ENCODE measurements at regions not wholly inside any gene's neighbourhood (a gene's known extent, or its start where the extent isn't known, plus 50 kb on each side); places are given as distances from the start of the nearest gene placed in this dataset.
"Not testable (repeated sequence)": the region's sequence is repeated elsewhere in the genome, so short reads cannot be mapped to it uniquely, and the experiment has no call there.

DNA sequence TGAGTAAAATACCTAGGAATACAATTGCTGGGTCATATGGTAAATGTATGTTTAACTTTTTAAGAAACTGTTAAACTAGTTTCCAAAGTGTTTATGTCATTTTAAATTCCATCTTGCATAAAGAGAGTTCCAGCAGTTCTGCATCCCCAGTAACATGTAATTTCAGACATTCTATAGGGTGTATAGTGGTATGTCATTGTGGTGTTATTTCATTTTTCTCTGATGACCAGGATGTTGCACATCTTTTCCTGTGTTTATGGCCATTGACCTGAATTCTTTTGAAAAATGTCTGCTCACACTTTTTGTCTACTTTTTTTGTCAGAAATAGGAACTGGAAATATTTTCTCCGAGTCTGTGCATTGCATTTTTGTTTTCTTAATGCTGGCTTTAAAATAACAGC is 128.9 kb downstream of the TMEM200A start:
- DNase-seq: no peak

DNA sequence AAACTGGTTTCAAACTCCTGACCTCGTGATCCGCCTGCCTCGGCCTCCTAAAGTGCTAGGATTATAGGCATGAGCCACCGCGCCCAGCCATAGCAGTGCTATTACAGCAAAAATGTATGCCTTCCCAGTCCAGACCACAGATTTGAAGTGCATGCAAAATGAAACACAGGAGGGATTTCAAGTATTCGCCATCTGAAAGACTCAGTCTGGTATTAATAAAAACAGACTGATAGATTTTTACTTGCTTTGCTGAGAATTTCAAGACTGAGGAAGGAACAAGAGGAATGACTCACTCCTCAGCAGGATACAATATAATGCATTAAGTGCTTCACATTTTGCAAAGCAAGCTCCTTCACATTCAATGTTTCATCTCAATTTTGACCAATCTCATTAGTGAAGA is 134.9 kb downstream of the TMEM200A start:
- DNase-seq: no peak

DNA sequence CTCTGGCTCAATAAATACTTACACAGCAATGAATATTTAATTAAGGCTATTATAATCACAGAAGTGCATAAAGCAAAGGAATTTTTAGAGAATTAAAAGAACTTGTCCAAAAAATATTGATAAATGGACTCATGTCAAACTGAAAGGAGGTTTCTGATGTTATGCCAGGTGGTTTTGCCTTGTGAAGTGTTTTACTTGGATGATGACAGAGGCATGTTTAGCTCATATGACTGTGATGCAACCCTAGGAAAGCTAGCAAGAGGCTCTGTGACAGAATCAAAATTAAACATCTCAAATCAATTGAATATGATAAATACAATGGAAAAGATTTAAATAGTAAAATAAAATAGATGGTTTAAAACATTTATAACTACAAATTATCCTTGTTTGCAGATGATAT is 137.3 kb downstream of the TMEM200A start:
- no peak for DNase-seq

DNA sequence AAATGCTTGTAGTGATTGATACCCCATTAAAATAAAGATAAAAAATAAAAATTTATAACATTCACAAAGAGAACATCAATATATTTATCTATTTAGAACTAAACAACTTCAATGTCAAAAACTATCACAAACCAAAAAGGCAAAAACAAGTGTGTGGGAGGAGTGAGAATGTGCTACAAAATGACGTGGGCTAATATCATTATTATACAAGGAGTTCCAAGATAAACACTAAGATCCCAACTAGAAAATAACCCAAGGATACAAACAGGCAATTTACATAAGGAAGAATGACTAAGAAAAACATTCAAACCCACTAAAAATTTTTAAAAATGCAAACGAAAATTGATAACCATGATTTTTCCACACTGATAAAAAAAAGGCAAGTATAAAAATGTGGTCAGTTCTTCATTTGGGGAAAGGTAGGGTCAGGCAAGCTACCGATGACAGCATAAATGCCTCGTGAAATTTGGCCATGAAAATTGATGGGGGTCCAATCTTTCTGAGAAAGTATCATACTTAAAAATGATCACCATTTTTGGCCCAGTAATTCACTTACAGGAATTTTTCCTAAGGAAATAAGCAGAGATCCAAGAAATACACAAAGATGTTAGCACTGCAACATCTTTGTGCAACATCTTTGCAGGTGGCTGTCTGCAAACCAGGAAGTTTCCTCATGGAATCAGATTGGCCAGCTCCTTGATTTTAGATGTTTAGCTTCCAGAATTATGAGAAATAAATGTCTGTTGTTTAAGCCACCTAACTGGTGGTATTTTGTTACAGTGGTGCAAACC is 140.2 kb downstream of the TMEM200A start:
- DNase-seq: no peak

DNA sequence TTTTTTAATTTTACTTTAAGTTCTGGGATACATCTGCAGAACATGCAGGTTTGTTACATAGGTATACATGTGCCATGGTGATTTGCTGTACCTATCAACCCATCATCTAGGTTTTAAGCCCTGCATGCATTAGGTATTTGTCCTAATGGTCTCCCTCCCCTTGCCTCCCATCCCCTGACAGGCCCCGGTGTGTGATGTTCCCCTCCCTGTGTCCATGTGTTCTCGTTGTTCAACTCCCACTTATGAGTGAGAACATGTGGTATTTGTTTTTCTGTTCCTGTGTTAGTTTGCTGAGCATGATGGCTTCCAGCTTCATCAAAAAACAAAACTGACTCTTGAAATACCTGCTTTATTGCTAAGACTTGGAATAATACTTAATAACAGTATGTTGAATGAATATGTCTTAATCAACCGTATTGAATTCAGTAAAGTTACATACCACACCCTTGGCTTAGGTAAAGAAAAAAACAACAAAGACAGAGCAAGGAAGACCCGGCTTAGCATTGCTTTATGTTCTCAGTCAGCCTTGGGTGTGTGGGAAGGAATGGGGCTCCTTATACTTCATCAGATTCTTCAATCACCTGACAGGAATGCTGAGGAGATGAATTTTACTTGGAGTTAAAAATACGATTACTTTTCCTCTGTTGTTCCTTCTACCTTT is 141.3 kb downstream of the TMEM200A start:
- not testable (repeated sequence) for DNase-seq

DNA sequence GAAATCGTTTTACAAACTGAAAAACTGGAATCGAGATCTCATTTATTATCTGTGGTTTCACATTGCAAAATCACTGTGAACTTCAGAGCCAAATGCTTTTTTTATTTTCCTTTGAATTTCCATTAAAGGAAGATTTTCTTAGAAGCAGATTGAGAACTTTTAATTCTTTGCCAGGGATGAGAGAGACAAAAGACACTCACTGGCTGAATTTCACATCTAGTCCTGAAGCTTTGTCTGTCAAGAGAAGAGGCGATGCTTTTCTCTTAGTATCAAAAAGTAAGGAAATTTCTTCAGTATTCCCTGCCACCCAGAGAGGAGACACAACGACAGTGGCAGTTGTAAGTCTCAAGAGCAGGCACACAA is 141.8 kb downstream of the TMEM200A start:
- no peak for DNase-seq

DNA sequence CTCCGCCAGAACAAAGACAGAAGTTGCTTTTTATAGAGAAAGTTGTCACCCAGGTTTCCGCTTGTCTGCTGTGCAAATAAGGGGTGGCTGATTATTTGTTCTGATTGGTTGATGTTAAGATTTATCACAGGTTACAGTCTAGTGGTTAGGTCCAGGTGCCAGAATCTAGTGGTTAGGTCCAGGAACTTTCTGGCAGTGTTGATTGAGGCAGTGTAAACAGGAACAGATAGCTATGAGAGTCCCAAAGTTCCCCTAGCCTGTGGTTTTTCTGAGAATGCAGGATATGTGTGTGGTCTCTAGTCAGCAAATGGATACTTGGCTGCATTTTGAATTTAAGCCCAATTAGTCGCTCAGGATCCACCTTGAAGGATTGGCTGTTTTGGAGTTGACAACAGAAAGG is 148.0 kb downstream of the TMEM200A start:
- DNase-seq: no peak

DNA sequence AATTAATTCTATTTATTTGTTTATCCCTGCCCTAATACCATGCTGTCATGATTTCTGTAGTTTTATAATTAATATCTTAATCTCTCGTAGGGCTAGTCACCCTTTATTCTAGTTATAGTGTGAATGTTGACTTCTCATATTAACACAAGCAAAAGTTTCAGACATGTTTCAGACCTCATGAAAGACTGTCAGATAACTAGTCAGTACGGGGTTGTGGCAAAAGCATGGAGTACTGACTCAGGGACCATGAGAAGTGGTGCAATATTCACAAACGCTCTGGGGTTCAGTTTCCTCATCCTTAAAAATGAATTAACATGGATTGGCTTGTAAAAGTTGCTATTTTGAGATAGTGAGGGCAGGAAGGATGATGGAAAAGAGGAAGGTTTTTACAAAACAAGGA is 148.9 kb downstream of the TMEM200A start:
- DNase-seq: no peak

DNA sequence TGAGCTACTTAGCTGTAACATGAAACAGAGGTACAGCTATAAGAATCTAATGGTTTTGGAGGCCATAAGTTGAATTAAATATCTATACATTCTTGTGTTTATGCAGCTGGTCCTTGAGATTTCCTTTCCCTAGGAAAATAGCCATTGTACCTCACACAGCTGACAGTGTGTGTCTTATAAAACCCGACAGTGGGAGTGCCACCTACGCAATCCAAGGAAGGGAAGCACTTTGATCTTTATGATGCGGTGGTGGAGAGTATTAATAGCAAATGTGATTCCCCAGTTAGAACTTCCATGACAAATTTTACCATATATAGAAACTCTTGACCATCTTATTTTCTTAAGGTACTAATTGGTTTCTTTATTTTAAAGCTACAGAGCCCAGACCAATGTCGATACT is 149.5 kb downstream of the TMEM200A start:
- DNase-seq: no peak

DNA sequence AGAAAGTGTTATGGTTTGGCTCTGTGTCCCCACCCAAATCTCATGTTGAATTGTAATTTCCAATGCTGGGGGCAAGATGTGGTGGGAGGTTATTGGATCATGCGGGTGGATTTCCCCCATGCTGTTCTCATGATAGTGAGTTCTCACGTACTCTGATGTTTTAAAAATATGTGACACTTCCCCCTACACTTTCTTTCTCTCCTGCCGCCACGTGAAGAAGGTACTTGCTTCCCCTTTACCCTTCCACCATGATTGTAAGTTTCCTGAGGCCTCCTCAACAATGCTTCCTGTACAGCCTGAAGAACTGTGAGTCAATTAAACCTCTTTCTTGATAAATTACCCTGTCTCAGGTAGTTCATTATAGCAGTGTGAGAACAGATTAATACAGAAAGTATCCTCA is 150.8 kb downstream of the TMEM200A start:
- no peak for DNase-seq

DNA sequence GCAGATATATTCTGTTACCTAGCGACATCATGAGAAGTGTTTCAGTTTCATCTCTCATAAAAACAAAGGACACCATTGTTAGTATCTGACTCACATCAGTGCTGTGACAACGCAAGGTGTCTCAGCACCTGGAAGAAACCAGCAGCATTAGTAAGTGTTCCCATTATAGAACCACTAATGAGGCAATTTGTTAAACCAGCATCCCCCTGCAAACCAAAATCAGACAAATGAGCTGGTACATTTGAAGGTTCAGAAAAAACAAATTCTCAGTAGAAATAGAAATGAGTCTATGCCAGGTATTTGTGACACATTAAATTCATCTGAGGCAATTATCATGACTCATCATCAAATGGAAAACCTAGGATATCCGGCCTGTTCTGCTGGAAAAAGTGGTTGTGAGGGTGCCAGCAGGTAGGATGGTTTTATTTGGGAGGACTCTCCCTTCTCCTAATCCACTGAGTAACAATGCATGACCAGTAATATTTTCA is 151.7 kb downstream of the TMEM200A start:
- DNase-seq: no peak

DNA sequence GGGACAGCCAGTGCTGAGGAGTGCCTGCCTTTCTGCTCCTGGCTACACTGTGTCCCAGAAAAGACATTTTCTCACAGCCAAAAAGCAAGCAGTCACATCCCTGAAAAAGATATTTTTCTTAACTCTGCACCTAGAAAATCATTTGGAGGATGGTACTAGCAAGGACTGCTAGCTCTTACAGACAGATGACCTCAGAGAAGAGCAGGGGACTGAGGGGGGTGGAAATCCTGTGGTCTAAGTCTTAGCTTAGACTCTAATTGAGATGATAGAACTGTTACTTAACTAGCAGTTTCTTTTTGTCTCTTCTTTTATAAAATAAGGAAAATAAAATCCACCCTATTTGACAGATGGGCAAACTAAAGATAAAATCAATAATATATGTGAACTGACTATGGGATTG is 152.8 kb downstream of the TMEM200A start:
- no peak for DNase-seq

DNA sequence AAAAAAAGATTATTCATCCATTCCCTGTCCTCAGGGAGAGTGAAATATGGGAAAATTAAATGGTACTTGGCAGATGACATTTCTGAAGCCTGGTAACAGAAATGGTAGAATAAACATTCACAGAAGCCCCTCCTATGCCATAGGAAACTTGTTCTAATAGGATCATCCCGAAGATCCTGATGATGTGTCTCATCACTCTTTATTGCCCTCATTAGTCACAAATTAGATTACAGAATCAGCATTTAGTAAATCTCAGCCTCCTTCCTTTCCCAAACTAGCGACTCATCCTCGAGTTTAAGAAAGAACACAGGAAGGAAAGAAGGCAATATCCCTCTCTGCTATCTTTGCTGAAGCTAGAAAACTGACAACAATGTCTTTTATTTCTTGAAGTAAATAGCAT is 154.4 kb downstream of the TMEM200A start:
- DNase-seq: no peak

DNA sequence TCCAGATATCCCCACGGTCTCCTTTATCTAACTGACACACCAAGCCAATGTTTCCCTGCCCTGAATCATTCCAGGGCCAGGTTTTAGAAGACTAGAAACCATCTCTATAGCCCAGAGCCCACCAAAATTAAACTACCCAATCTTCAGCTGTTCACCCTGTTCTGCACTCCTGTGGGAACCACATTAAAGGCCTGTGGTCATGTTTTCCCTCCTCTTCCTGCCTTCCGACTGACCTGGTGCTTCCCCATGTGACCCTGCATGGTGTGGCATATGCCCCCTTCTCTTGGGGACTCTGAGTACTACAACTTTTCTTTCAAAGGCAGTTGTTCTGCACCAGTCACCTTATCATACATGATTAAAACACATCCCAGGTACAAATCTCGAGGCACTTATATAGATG is 155.0 kb downstream of the TMEM200A start:
- no peak for DNase-seq

DNA sequence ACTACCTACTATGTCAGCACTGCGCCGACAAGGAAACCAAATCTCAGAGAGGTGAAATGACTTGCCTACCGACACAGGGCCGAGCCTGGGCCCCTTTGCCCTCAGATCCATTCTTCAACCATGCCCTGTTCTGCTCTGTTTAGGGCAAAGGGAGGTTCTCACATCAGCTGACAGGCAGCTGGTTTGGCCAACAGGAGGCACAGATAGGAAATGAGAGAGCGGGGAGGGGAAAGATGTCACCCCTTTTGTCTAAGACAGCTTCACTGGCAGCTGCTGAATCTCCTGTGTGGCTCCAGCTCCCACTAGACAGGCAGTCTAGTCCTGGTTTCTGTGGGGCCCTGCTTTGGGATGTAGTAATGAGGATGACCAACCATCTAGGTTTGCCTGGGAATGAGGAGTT is 158.7 kb downstream of the TMEM200A start:
- no peak for DNase-seq

DNA sequence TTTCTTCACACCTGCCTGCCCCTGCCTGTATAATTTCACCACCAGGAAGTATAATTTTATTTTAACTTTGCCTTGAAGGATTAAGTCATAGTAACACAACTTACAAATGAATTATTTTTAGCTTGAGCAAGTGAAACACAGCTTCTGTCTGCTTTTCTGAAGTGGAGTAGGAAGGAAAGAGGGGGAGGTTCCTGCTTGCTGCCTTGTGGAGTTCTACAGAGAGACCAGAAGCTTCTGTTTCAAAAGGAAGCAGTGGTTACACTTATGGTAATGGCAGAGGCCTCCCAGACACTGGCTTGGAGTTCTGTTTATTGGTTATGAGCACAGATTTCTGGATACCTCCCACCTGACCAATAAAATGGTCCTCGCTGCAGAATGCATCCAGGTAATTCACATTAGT is 159.6 kb downstream of the TMEM200A start:
- DNase-seq: no peak

DNA sequence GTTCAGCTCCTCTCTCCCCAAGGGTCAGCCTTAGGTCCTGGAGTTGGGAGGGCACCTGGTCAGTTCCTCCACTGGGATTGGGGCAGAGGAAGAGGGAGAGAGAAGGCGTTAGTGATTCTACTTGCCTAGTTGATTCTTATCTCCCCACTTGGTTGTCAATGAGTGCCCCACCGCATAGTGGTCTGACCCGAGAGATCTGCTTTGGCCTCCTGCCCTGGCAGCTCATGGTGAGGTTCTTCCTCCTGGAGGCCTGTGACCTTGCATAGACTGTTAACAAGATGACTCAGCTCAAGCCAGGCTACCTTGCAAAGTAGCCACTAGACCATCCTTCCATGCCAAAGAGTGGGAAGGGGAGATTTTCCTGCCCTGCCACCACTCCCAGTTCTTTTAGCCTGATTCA is 160.6 kb downstream of the TMEM200A start:
- DNase-seq: no peak

DNA sequence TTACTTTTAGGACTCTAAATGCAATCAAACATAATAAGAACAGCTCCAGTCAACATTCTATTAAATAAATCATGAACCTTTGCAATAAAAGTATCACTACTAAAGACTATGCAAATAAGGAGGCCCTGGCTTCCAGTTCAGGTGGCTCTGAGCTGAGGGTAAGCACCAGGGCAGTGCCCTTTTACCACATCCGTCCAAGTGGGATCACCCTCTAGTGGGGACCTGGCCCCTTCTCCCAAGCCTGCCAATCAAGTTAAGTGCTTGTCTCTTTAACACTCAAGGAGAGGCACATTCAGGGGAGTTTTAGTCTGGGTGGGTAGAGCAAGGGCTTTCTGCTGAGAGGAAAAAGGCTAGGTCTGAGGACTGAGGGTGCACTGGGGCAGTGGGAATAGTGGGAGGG is 161.4 kb downstream of the TMEM200A start:
- DNase-seq: no peak

DNA sequence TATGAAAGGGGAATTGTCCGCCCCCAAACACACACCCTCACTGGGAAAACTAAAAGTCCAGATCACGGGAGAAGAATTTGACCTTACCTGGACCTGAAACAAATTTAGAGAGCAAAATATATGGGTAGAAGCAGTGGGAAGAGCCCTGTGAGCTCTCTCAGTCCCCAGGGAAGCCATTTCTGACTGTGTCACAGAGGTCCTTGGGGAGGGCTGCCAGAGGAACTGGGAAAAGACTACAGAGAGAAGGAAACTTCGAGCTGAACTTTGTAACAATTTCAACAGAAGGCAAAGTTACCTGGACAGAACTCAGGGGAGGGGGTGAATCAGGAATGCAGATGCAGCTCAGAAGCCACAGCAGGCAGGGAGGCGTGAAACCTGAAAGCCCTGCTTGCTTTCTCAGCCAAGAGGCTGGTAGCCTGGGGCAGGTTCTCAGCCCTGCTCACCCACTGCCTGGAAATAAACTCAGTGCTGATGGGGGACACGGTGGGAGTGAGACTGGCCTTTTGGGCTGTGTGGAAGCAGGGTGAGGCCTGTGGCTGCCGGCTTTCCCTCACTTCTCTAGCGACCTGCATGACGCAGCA is 163.8 kb downstream of the TMEM200A start:
- no peak for DNase-seq

DNA sequence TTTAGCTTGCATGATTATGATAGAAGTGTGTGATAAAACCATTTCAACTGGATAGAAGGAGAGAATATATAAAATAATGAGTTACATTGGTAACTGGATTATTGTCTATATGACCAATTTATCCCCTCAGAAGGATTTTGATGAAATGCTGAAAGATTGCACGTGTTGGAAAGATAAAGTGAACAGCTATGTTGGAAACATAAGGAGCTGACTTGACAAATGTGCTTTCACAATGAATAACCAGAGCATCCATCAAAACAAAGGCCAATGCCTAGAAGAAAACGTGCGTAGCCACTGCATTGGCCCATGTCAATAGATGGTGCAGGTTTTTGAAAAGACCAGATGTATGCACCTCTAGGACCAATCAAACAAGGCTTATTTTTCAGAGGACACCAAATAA is 168.8 kb downstream of the TMEM200A start:
- DNase-seq: no peak

DNA sequence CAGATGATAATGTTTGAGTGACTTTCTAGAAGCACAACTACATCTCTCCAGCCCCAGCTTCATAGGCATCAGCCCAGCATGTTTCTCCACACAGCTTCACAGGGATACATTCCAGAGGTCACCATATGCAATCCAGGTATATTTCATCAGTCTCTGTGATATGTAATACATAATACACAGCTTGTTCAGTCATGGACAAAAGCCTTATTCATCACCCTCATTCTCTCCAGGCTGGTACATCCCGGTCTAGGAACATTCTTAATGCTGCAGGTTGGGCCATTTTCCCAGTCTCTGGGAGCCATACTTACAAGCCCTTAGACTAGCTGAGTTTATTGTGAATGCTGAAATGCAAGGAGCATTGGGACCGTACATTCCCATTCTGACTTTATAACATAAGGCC is 169.4 kb downstream of the TMEM200A start:
- DNase-seq: no peak

DNA sequence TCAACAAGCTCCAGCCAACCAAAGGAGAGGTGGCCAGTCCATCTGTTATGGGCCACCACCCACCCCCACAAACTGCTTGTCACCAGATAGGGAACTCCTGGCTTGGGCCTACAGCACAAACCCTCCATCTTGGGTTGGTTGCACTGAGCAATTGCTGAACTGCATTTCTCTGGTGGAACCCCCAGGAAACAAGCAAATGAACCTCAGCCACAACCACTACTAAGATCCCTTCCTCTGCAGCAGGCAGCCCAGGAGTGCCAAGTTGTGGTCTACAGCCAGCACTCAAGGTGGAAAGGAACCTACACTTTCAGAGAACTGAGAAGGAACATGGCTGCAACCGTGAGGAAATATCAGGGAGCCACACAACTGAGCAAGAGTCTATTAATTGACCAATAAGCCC is 171.6 kb downstream of the TMEM200A start:
- no peak for DNase-seq

DNA sequence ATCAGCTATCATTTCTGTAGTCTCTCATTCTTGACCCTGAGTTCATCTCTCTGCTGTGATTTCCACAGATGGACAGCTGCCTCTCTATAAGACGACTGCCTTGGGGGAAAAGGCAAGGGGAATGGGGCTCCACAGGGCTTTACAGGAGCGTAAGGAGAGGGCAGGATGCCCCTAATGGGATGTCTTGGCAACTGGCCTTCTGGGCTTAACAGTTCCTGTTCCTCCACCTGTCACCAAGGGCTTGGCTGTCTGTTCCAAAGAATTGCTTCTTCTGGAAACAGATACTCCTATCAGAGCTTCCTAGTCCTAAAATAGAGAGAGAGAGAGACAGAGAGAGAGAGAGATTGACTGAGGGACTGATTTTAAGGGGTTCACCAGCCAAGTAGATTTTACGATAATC is 181.9 kb downstream of the TMEM200A start:
- DNase-seq: no peak

DNA sequence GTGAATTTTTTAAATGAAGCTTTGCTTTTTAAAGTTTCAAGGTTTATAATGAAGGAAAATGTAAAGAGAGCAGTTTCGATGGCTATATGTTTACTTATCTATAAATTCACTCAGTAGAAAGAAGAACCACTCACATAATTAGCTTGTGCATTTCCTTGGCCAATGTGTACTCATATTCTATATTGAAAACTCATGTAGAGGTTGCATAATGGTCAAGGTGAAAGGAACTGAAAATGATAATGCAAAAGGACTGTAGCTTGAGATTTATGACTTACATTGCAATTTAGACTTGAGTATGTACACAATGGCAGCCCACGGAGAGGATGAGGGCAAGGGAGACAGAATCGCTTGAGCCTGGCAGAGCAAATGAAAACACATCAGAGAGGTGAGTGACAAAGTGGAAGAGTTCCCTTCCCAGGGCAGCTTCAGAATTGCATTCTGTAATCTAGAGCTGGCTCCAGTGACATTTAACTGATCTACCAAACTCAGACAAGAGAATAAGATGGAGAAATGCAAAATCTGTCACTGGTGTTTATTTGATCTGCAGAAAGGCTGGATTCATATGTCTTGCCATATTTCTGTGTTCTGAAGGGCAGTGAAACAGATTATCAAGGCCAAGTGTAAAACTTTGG is 191.8 kb downstream of the TMEM200A start:
- DNase-seq: no peak

All from activated CD4-positive, CD25-positive, alpha-beta regulatory T cell (primary cell).